Common myeloid progenitor, CD34-positive (primary cell): ENCODE measurements at regions not wholly inside any gene's neighbourhood (a gene's known extent, or its start where the extent isn't known, plus 50 kb on each side); places are given as distances from the start of the nearest gene placed in this dataset.
"Not testable (repeated sequence)": the region's sequence is repeated elsewhere in the genome, so short reads cannot be mapped to it uniquely, and the experiment has no call there.

Source experiments
- CTCF ChIA-PET: fragments of 350-600 bp; sonication (Branson Sonifier 250); formaldehyde crosslinking; loops from one replicate; lab custom pipeline; 2021; ENCODE audit warnings: antibody characterized with exemption; lab: Charles Lee
- POLR2A ChIA-PET: fragments of 350-600 bp; sonication (Branson Sonifier 250); formaldehyde crosslinking; loops from one replicate; lab custom pipeline; 2021; ENCODE audit warnings: antibody characterized with exemption; lab: Charles Lee
- DNase-seq, 3 donors: peaks; one replicate each; pipeline versions ENCODE4 v3.0.0 to v3.0.0-alpha.2; 2013
- H3K27ac ChIP-seq, 2 experiments: 1 replicate in 1 of 2; 2 replicates in 1 of 2; pipeline ENCODE4 v1.7.0; 2013; ENCODE audit warnings: inconsistent platforms in 2 of 2, low read length in 2 of 2, mild to moderate bottlenecking in 2 of 2, low read depth in 1 of 2, moderate library complexity in 1 of 2; ENCODE audit not compliant: severe bottlenecking in 2 of 2, insufficient read depth in 1 of 2, poor library complexity in 1 of 2
- H3K27me3 ChIP-seq, 5 experiments: replicated peaks in 2 of 5; 1 replicate in 3 of 5; 2 replicates in 2 of 5; pipeline versions ENCODE4 v1.6.1 to v1.7.0; 2013; ENCODE audit warnings: low read length in 4 of 5, mild to moderate bottlenecking in 2 of 5, moderate library complexity in 2 of 5, inconsistent platforms in 1 of 5; ENCODE audit not compliant: insufficient read depth in 5 of 5, control insufficient read depth in 4 of 5
- H3K36me3 ChIP-seq, 4 experiments: 1 replicate in 2 of 4; 2 replicates in 2 of 4; pipeline versions ENCODE4 v1.6.1 to v1.7.0; 2013; ENCODE audit warnings: low read length in 3 of 4, control low read depth in 1 of 4, mild to moderate bottlenecking in 1 of 4; ENCODE audit not compliant: control insufficient read depth in 4 of 4, insufficient read depth in 4 of 4
- H3K4me1 ChIP-seq, 4 experiments: 1 replicate in 3 of 4; 2 replicates in 1 of 4; pipeline versions ENCODE4 v1.6.1 to v1.7.1; 2013; ENCODE audit warnings: low read length in 3 of 4, mild to moderate bottlenecking in 3 of 4, control low read depth in 1 of 4, inconsistent platforms in 1 of 4, moderate library complexity in 1 of 4; ENCODE audit not compliant: control insufficient read depth in 4 of 4, insufficient read depth in 4 of 4; ENCODE audit errors: control extremely low read depth in 1 of 4
- H3K4me3 ChIP-seq, 7 experiments: 1 replicate in 4 of 7; 2 replicates in 3 of 7; pipeline versions ENCODE4 v1.5.1 to v1.7.0; 2013; ENCODE audit warnings: mild to moderate bottlenecking in 7 of 7, low read length in 6 of 7, moderate library complexity in 6 of 7, inconsistent platforms in 2 of 7, low read depth in 2 of 7, control low read depth in 1 of 7; ENCODE audit not compliant: insufficient read depth in 4 of 7, control insufficient read depth in 1 of 7; ENCODE audit errors: extremely low read depth in 1 of 7
- H3K9me3 ChIP-seq, 5 experiments: 1 replicate in 4 of 5; 2 replicates in 1 of 5; pipeline versions ENCODE4 v1.6.1 to v1.7.1; 2013; ENCODE audit warnings: low read length in 4 of 5, mild to moderate bottlenecking in 2 of 5, inconsistent platforms in 1 of 5, low read depth in 1 of 5, moderate library complexity in 1 of 5; ENCODE audit not compliant: control insufficient read depth in 4 of 5, insufficient read depth in 2 of 5; ENCODE audit errors: control extremely low read depth in 1 of 5
- WGBS: methylation state at CpG from one replicate; pipeline ENCODE4 v1.1.5; 2013; ENCODE audit not compliant: insufficient coverage; 5-methylcytosine and 5-hydroxymethylcytosine counted together

DNA sequence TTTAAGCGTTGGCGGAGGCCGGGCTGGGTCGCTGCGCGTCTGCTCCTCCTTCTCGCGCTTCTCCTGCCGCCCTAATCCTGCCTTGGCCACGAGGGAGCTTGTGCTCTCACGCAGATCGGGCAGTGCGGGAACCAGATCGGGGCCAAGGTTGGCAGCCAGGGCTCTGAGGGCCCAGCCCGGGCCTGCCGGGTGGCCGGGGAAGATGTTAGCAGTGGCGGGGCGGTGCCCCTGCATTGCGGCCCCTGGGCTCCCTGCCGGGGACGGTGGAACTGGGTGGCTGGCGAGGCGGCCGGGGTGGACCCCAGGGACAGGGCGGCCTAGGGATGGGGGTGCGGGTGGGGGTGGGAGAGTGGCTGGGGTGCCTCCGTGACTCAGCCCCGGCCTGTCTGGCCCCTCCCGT is 297.4 kb downstream of the CACNA1B start:
- H3K9me3 ChIP-seq, H3K4me3 ChIP-seq, DNase-seq, CTCF ChIA-PET, H3K27ac ChIP-seq, POLR2A ChIA-PET, H3K36me3 ChIP-seq, H3K4me1 ChIP-seq, H3K27me3 ChIP-seq: not testable (repeated sequence)
- 100% methylated on average over 2 of the region's 30 CpGs for WGBS

DNA sequence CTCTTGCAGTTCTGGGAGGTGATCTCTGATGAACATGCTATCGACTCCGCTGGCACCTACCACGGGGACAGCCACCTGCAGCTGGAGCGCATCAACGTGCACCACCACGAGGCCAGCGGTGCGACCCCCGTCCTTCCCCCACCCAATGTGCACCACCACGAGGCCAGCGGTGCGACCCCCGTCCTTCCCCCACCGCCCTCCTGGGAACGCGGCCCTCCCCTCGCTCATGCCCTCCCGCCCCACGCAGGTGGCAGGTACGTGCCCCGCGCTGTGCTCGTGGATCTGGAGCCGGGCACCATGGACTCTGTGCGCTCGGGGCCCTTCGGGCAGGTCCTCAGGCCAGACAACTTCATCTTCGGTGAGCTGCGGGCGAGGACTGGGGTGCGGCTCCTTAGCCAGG is 297.8 kb downstream of the CACNA1B start:
- WGBS: 90% methylated on average over 4 of the region's 31 CpGs

DNA sequence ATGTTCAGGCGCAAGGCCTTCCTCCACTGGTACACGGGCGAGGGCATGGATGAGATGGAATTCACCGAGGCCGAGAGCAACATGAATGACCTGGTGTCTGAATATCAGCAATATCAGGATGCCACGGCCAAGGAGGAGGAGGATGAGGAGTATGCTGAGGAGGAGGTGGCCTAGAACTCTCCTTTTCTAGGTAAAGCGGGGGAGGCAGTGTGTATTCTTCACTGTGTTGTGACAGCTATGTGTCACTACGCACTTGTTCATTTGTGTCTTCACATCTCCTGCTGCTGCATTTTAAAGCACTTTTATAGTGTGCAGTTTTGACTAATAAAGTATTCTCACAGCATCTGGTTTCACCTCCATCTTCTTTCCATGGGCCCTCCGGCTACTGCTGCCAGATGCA is 299.5 kb downstream of the CACNA1B start:
- CTCF ChIA-PET, H3K27ac ChIP-seq, H3K27me3 ChIP-seq, DNase-seq, H3K4me1 ChIP-seq, POLR2A ChIA-PET, H3K9me3 ChIP-seq, H3K36me3 ChIP-seq, H3K4me3 ChIP-seq: not testable (repeated sequence)
- 89% methylated on average over 3 of the region's 9 CpGs for WGBS

More for the DNA sequence above, 297.8 kb downstream of the CACNA1B start:
- H3K36me3 ChIP-seq, CTCF ChIA-PET, H3K9me3 ChIP-seq, DNase-seq, H3K27me3 ChIP-seq, H3K4me3 ChIP-seq, POLR2A ChIA-PET, H3K27ac ChIP-seq, H3K4me1 ChIP-seq: not testable (repeated sequence)

DNA sequence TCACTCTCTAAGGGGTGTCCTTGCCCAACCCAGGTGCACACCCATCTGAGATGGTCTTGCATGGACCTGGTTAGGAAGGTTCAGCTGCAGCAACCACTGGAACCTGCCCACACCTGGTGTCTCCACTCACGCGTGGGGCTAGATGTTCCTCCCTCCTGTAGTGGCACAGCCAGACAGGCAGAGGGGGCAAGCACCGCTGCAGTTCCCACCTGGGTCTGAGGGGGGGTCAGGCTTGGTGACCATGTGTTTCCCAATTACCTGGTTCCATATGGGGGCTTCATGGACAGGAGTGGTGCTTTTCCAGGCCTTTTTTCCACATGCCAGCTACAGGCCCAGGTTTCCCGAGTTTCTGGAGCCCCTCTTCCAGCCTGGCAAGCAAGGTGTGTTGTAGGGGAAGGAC is 301.4 kb downstream of the CACNA1B start:
- H3K4me1 ChIP-seq, POLR2A ChIA-PET, DNase-seq, H3K4me3 ChIP-seq, H3K27ac ChIP-seq, H3K36me3 ChIP-seq, CTCF ChIA-PET, H3K27me3 ChIP-seq, H3K9me3 ChIP-seq: not testable (repeated sequence)
- WGBS: 73% methylated on average over 4 of the region's 4 CpGs

DNA sequence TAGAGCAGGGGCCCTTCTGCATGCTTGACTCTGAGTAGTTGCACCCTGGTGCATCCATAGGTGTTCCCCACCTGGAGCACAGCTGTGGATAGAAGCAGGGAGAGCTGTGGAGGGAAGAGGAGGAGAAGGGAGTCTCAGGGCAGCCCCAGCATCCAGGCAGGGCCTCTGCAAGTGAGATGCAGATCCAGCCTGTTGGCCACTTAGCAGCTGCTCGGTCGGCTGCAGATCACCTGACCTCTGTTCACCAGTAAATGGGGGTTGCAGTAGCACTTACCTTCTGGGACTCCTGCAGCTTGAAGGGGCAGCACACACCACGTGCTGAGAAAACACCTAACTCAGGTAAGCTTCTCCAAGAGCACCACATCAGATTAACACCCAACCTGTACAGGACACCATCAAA is 302.1 kb downstream of the CACNA1B start:
- H3K27ac ChIP-seq, DNase-seq, H3K4me3 ChIP-seq, H3K36me3 ChIP-seq, H3K4me1 ChIP-seq, H3K27me3 ChIP-seq, CTCF ChIA-PET, H3K9me3 ChIP-seq, POLR2A ChIA-PET: not testable (repeated sequence)
- WGBS: 80% methylated on average over 3 of the region's 3 CpGs

DNA sequence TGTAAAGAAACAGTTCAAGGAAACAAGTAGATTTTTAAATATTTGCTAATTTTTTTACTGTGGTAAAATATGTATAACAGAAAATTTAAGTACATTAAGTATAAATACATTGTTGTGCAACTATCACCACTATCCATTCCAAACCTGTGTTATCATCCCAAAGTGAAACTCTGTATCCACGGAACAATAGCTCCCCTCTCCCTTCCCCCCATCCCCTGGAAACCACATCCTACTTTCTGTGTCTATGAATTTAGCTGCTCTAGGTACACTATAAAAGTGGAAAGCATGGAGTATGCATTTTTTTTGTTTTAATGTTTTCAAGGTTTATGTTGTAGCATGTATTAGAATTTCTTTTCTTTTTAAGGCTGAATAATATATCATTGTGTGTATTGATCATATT is 304.4 kb downstream of the CACNA1B start:
- H3K27me3 ChIP-seq, H3K27ac ChIP-seq, H3K4me3 ChIP-seq, CTCF ChIA-PET, H3K36me3 ChIP-seq, DNase-seq, H3K9me3 ChIP-seq, H3K4me1 ChIP-seq, POLR2A ChIA-PET: not testable (repeated sequence)
- WGBS: no CpG with 5 or more reads among the region's 1 CpG

DNA sequence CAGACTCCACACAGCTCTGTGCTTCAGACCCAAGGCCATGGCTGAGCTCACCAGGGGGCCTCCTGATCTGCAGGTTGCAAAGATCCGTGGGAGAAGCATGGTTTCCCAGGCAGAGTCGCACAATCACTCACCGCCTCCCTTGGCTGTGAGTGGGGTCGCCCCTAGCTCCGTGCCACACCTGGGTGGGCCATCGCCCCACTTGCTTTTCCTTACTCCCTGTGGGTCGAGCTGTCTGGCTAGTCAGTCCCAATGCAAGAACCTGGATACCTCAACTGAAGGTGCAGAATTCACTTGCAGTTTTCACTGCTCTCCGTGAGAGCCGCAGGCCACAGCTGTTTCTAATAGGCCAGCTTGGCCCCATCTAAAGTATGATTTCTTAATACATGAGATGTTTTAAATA is 319.6 kb downstream of the CACNA1B start:
- H3K27me3 ChIP-seq, H3K4me3 ChIP-seq, H3K9me3 ChIP-seq, POLR2A ChIA-PET, H3K36me3 ChIP-seq, DNase-seq, CTCF ChIA-PET, H3K27ac ChIP-seq, H3K4me1 ChIP-seq: not testable (repeated sequence)
- 97% methylated on average over 4 of the region's 9 CpGs for WGBS
